C4-2B (cell line): ENCODE measurements at regions not wholly inside any gene's neighbourhood (a gene's known extent, or its start where the extent isn't known, plus 50 kb on each side); places are given as distances from the start of the nearest gene placed in this dataset.

Experiments used
- H3K27ac ChIP-seq: fragments of 450-650 bp; 2 replicates; pipeline ENCODE4 v1.5.1; 2017
- CTCF ChIP-seq: fragments of 450-650 bp; conservative IDR thresholded peaks from 2 replicates; pipeline ENCODE4 v1.5.1; 2017; ENCODE audit warnings: mild to moderate bottlenecking
- ZFX ChIP-seq: fragments of 450-650 bp; IDR thresholded peaks from 2 replicates; pipeline ENCODE4 v1.6.1; 2017

DNA sequence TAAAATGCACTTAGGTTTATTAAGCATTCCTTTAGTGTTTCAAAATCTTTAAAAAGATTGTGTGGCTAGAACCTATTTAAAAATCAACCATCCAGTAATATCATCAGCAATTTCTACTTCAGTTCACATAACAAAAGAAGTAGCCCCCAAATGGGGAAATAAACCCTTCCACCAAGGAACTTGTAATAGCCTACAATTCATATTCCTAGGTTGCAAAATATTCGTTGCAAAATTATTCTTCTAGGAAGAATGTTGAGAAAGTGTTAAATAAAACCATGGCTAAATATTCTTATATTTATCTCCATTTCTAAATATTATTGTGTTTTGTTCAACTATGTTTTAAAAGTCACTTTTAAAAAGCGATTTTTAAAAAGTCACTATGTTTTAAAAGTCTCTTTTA is 177.9 kb upstream of the PRLR start:
- no peak overlapping the region for H3K27ac ChIP-seq
- TF ChIP-seq ZFX (no peak), CTCF (no peak)

GRCh38 chr5:35407697-35408096 is 177.4 kb upstream of the PRLR start:
- no peak for TF ChIP-seq ZFX
- TF ChIP-seq CTCF, result no peak
- no peak overlapping the region for H3K27ac ChIP-seq

DNA sequence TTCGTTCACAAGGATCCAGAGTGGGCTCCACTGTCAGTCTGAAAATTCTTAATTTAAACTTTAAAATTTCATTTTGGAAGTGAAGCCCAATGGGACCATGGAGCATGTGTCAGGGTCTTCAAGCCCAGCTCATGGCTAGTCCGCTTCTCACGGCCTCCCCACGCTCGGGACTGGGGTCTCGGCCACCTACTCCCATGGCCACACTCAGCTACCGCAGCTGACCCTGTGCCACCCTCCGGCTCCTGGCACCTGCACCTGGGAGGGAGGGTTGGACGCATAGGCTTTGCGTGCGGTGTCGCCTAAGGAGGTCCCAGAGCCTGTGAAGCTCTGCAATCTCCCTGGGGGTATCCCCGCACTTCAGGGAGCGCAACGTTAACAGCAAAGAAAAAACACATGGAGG is 175.7 kb upstream of the PRLR start:
- no peak overlapping the region for H3K27ac ChIP-seq
- TF ChIP-seq ZFX, result no peak
- no peak for TF ChIP-seq CTCF

DNA sequence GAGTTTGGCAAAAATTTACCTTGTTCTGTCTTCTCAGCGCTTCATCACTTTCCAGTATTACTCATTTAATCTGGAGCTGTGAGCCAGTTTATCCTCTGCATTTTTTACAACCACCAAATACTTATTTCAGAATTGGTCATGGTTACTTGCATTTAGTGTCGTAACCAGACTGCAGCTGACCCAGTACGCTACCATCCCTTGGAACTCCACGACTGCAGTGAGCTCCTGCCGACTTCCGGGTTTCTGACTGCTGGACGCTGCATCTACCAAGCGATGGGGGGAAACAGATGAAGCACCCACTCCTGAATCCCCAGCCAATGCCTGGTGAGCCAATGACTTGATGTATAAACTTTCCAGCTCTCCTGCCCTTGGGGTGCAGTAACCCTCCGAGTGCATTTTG is 174.4 kb upstream of the PRLR start:
- H3K27ac ChIP-seq, result no peak overlapping the region
- TF ChIP-seq CTCF (no peak), ZFX (no peak)

- H3K27ac ChIP-seq, result no peak overlapping the region
- TF ChIP-seq CTCF (no peak), ZFX (no peak)
Measured at GRCh38 chr5:35393901-35394300, 163.6 kb upstream of the PRLR start.

GRCh38 chr5:35384658-35385057 is 154.4 kb upstream of the PRLR start:
- no peak overlapping the region for H3K27ac ChIP-seq
- TF ChIP-seq ZFX (no peak), CTCF (no peak)

DNA sequence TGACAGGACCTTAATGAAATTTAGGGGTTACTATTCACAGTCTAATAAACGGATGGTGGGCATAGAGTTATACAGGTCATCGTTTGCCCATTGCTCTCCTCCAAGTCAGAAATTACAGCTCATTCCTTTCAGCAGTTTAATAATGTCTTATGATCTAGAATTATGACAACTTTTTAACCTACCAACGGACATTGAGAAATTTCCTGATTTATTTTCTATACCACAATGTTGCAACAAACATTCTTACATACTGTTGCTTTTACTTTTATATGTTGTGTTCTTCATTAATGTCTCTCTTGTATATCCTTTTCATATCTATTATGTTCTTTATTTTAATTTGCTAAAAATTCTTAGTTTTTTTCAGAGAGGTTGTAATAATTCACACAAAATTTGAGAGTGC is 152.8 kb upstream of the PRLR start:
- H3K27ac ChIP-seq, result no peak overlapping the region
- TF ChIP-seq ZFX (no peak), CTCF (no peak)
